DND-41 (cell line): ENCODE measurements at regions not wholly inside any gene's neighbourhood (a gene's known extent, or its start where the extent isn't known, plus 50 kb on each side); places are given as distances from the start of the nearest gene placed in this dataset.

Source experiments
- ATAC-seq: fragments of 200-7000 bp; cut with Tn5 transposase; 3 replicates; pipeline ENCODE4 v1.9.1; 2021; ENCODE audit warnings: low read depth; ENCODE audit not compliant: insufficient read depth
- DNase-seq: peaks from one replicate; pipeline ENCODE4 v3.0.0-alpha.2; 2020
- H2AFZ ChIP-seq: 2 replicates; pipeline ENCODE4 v1.6.0; 2012; ENCODE audit warnings: low read depth, low read length
- H3K27ac ChIP-seq: 2 replicates; pipeline ENCODE4 v1.5.1; 2012; ENCODE audit warnings: low read length, inconsistent platforms
- H3K27me3 ChIP-seq: fragments of 200-600 bp; sonication (generic); 2 replicates; pipeline ENCODE4 v1.6.0; 2012; ENCODE audit warnings: low read length, mild to moderate bottlenecking, inconsistent platforms; ENCODE audit not compliant: insufficient read depth, poor library complexity
- H3K36me3 ChIP-seq: 2 replicates; pipeline ENCODE4 v1.5.1; 2012; ENCODE audit warnings: low read length, inconsistent platforms; ENCODE audit not compliant: insufficient read depth
- H3K4me1 ChIP-seq: 2 replicates; pipeline ENCODE4 v1.5.1; 2012; ENCODE audit warnings: mild to moderate bottlenecking, low read length; ENCODE audit not compliant: insufficient read depth
- H3K4me2 ChIP-seq: 2 replicates; pipeline ENCODE4 v1.6.0; 2012; ENCODE audit warnings: mild to moderate bottlenecking, moderate library complexity, low read length, inconsistent platforms; ENCODE audit not compliant: insufficient read depth
- H3K4me3 ChIP-seq, 2 experiments: fragments of 200-600 bp in 1 of 2; shearing (Covaris generic) in 1 of 2; 2 replicates each; pipeline ENCODE4 v1.5.1; 2012 to 2016; ENCODE audit warnings: inconsistent platforms in 2 of 2, low read length in 2 of 2, mild to moderate bottlenecking in 2 of 2, low read depth in 1 of 2, moderate library complexity in 1 of 2
- H3K79me2 ChIP-seq: 2 replicates; pipeline ENCODE4 v1.6.0; 2012; ENCODE audit warnings: low read length, inconsistent platforms; ENCODE audit not compliant: insufficient read depth
- H3K9ac ChIP-seq: 2 replicates; pipeline ENCODE4 v1.6.0; 2012; ENCODE audit warnings: low read depth, mild to moderate bottlenecking, inconsistent platforms, low read length, moderate library complexity
- H3K9me3 ChIP-seq: 2 replicates; pipeline ENCODE4 v1.5.1; 2012; ENCODE audit warnings: low read length, moderate library complexity, mild to moderate bottlenecking, inconsistent platforms; ENCODE audit not compliant: insufficient read depth, severe bottlenecking
- H4K20me1 ChIP-seq: 2 replicates; pipeline ENCODE4 v1.6.0; 2012; ENCODE audit warnings: low read length; ENCODE audit not compliant: insufficient read depth
- CTCF ChIP-seq: IDR thresholded peaks from 2 replicates; pipeline ENCODE4 v1.5.1; 2012; ENCODE audit warnings: borderline replicate concordance, low read length, moderate library complexity, mild to moderate bottlenecking; ENCODE audit not compliant: poor library complexity, severe bottlenecking; ENCODE audit errors: extremely low read depth
- EZH2 ChIP-seq: IDR thresholded peaks from 3 replicates; pipeline ENCODE4 v1.6.1; 2012; ENCODE audit warnings: borderline replicate concordance, low read depth, mild to moderate bottlenecking, moderate library complexity, low read length, inconsistent platforms; ENCODE audit not compliant: severe bottlenecking

- H3K27ac ChIP-seq: no peak overlapping the region
- no peaks in the 10 kb centered on the region for H3K27me3 ChIP-seq
- no peak overlapping the region for H3K4me3 ChIP-seq
- no peaks in the 10 kb centered on the region for H3K79me2 ChIP-seq
- no peak overlapping the region for H3K4me2 ChIP-seq
- DNase-seq (no peak), ATAC-seq (no peak)
- H3K4me1 ChIP-seq: no peaks in the 10 kb centered on the region; the same call in 1 of the 2 replicates
- no peaks in the 10 kb centered on the region for H3K36me3 ChIP-seq
- no peaks in the 10 kb centered on the region for H4K20me1 ChIP-seq
- TF ChIP-seq EZH2 (no peak), CTCF (no peak)
- H2AFZ ChIP-seq: no peak overlapping the region
- no peak overlapping the region for H3K9ac ChIP-seq
- H3K9me3 ChIP-seq: no peaks in the 10 kb centered on the region
Measured at GRCh38 chr10:62633976-62634375, 170.5 kb upstream of the ADO start.

GRCh38 chr10:62634576-62634975 lies 169.9 kb upstream of the ADO start:
- Histone ChIP-seq H2AFZ (no peak overlapping the region), H3K4me3 (no peak overlapping the region), H3K27me3 (no peaks in the 10 kb centered on the region), H3K27ac (no peak overlapping the region), H3K36me3 (no peaks in the 10 kb centered on the region), H3K4me1 (no peaks in the 10 kb centered on the region; the same call in 1 of the 2 replicates), H3K79me2 (no peaks in the 10 kb centered on the region), H3K9me3 (no peaks in the 10 kb centered on the region), H4K20me1 (no peaks in the 10 kb centered on the region), H3K4me2 (no peak overlapping the region), H3K9ac (no peak overlapping the region)
- TF ChIP-seq EZH2 (no peak), CTCF (no peak)
- DNase-seq: no peak
- no peak for ATAC-seq

- TF ChIP-seq CTCF (no peak), EZH2 (no peak)
- no peak for DNase-seq
- ATAC-seq: no peak
- Histone ChIP-seq H3K4me1 (no peaks in the 10 kb centered on the region; the same call in 1 of the 2 replicates), H3K36me3 (no peaks in the 10 kb centered on the region), H3K4me3 (no peak overlapping the region), H2AFZ (no peak overlapping the region), H3K27ac (no peak overlapping the region), H3K9me3 (no peaks in the 10 kb centered on the region), H3K27me3 (no peaks in the 10 kb centered on the region), H3K79me2 (no peaks in the 10 kb centered on the region), H4K20me1 (no peaks in the 10 kb centered on the region), H3K9ac (no peak overlapping the region), H3K4me2 (no peak overlapping the region)
Measured at GRCh38 chr10:62635127-62635526, 169.4 kb upstream of the ADO start.

GRCh38 chr10:62636825-62637248 lies 167.7 kb upstream of the ADO start:
- no peak overlapping the region for H3K4me3 ChIP-seq
- no peaks in the 10 kb centered on the region for H3K27me3 ChIP-seq
- DNase-seq (peak; percentile 13), ATAC-seq (peak; percentile 58)
- H3K4me1 ChIP-seq: no peaks in the 10 kb centered on the region; the same call in 1 of the 2 replicates
- no peaks in the 10 kb centered on the region for H3K36me3 ChIP-seq
- TF ChIP-seq EZH2 (no peak), CTCF (no peak)
- no peaks in the 10 kb centered on the region for H3K79me2 ChIP-seq
- peak overlapping the region; percentile 27; the same call in 1 of the 2 replicates for H2AFZ ChIP-seq
- H3K9me3 ChIP-seq: no peaks in the 10 kb centered on the region
- no peak overlapping the region for H3K9ac ChIP-seq
- no peaks in the 10 kb centered on the region for H4K20me1 ChIP-seq
- H3K27ac ChIP-seq: no peak overlapping the region
- peak overlapping the region; percentile 43 for H3K4me2 ChIP-seq
